CD4-positive, alpha-beta T cell treated with Interferon alpha-2 for 1 hour (primary cell): ENCODE measurements at regions not wholly inside any gene's neighbourhood (a gene's known extent, or its start where the extent isn't known, plus 50 kb on each side); places are given as distances from the start of the nearest gene placed in this dataset.

ENCODE experiments used
- DNase-seq, 2 donors: peaks; one replicate each; pipeline ENCODE4 v3.0.0-alpha.2; 2020 to 2022

GRCh38 chr5:122723606-122724352, 51.1 kb upstream of the SNX2 start:
- no peak for DNase-seq
